Ishikawa (cell line): ENCODE measurements at regions not wholly inside any gene's neighbourhood (a gene's known extent, or its start where the extent isn't known, plus 50 kb on each side); places are given as distances from the start of the nearest gene placed in this dataset.

Experiments used
- EGR1 ChIP-seq: IDR thresholded peaks from 2 replicates; pipeline ENCODE4 v1.6.1; 2012
- TAF1 ChIP-seq: IDR thresholded peaks from 2 replicates; pipeline ENCODE4 v1.6.1; 2012; ENCODE audit warnings: low read depth, mild to moderate bottlenecking

GRCh38 chr6:11478586-11478985, 59.0 kb upstream of the TMEM170B start:
- TF ChIP-seq TAF1 (no peak), EGR1 (no peak)
